IMR-90 (cell line): ENCODE measurements at regions not wholly inside any gene's neighbourhood (a gene's known extent, or its start where the extent isn't known, plus 50 kb on each side); places are given as distances from the start of the nearest gene placed in this dataset.

ENCODE experiments used
- CHD1 ChIP-seq: IDR thresholded peaks from 2 replicates; pipeline ENCODE4 v1.6.1; 2012; ENCODE audit warnings: low read depth, low read length, improper control_type of control experiment
- CTCF ChIP-seq: conservative IDR thresholded peaks from 2 replicates; pipeline ENCODE4 v1.5.1; 2012; ENCODE audit warnings: mild to moderate bottlenecking, low read depth, low read length, improper control_type of control experiment
- MXI1 ChIP-seq: IDR thresholded peaks from 2 replicates; pipeline ENCODE4 v1.6.1; 2012; ENCODE audit warnings: low read depth, mild to moderate bottlenecking, low read length, moderate library complexity, borderline replicate concordance
- POLR2A ChIP-seq: IDR thresholded peaks from 2 replicates; pipeline ENCODE4 v1.6.1; 2012; ENCODE audit warnings: mild to moderate bottlenecking, low read depth, low read length
- RAD21 ChIP-seq: IDR thresholded peaks from 2 replicates; pipeline ENCODE4 v1.6.1; 2012; ENCODE audit warnings: low read length, improper control_type of control experiment
- RCOR1 ChIP-seq: IDR thresholded peaks from 2 replicates; pipeline ENCODE4 v1.6.1; 2012; ENCODE audit warnings: mild to moderate bottlenecking, low read length, improper control_type of control experiment; ENCODE audit not compliant: insufficient replicate concordance
- TF ChIP-seq, protein P1 (sequence below): fragments of 150-350 bp; IDR thresholded peaks from 2 replicates; pipeline ENCODE4 v1.6.1; 2017; ENCODE audit warnings: mild to moderate bottlenecking, antibody characterized with exemption, low read length, low read depth

- no peak for TF ChIP-seq MXI1
- TF ChIP-seq CTCF = no peak
- TF ChIP-seq POLR2A = no peak
- TF ChIP-seq RAD21 = no peak
- TF ChIP-seq RCOR1 = no peak
- TF ChIP-seq, protein P1, sequence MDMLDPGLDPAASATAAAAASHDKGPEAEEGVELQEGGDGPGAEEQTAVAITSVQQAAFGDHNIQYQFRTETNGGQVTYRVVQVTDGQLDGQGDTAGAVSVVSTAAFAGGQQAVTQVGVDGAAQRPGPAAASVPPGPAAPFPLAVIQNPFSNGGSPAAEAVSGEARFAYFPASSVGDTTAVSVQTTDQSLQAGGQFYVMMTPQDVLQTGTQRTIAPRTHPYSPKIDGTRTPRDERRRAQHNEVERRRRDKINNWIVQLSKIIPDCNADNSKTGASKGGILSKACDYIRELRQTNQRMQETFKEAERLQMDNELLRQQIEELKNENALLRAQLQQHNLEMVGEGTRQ = no peak
- no peak for TF ChIP-seq CHD1
These were observed 72.9 kb upstream of the SPTLC1 start for GRCh38 chr9:92187989-92188714.
